NCI-H146 treated with DMSO at 0.1 percent for 48 hours (cell line): ENCODE measurements at regions not wholly inside any gene's neighbourhood (a gene's known extent, or its start where the extent isn't known, plus 50 kb on each side); places are given as distances from the start of the nearest gene placed in this dataset.
"Not testable (repeated sequence)": the region's sequence is repeated elsewhere in the genome, so short reads cannot be mapped to it uniquely, and the experiment has no call there.

Source experiments
- DNase-seq: peaks from one replicate; lab custom pipeline; 2025; ENCODE audit not compliant: unreplicated experiment; lab: John Stamatoyannopoulos, UW

DNA sequence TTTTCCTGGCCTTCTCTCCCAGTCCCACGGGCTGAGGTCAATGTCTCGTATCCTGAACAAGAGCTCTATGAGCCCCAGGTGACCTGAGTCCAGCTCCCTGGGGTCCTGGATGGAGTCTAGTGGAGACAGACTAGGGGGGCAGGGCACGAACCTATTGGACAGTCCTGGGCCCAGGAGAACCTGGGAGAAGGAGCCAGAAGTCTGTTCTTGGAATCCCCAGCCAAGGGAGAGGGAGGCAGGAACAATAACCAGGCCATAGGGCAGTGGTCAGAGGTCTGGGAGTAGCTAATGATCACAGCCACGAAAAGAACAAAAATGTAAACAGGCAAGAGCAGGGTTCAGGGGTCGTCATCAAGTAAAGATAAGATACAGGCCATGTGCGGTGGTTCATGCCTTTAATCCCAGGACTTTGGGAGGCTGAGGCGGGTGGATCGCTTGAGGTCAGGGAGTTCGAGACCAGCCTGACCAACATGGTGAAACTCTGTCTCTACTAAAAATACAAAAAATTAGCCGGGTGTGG is 60.8 kb downstream of the COPRS start:
- DNase-seq = no peak

DNA sequence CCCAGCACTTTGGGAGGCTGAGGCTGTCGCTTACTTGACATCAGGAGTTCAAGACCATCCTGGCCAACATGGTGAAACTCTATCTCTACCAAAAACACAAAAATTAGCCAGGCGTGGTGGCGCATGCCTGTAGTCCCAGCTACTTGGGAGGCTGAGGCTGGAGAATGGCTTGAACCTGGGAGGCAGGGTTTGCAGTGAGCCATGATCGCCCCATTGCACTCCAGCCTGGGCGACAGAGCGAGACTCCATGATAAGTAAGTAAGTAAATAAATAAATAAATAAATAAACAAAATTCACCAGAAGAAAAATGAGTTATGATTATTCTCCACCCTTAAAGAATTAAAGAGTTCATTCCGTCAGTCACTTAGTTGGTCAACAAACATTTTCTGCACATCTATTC is 63.1 kb downstream of the COPRS start:
- DNase-seq = not testable (repeated sequence)

DNA sequence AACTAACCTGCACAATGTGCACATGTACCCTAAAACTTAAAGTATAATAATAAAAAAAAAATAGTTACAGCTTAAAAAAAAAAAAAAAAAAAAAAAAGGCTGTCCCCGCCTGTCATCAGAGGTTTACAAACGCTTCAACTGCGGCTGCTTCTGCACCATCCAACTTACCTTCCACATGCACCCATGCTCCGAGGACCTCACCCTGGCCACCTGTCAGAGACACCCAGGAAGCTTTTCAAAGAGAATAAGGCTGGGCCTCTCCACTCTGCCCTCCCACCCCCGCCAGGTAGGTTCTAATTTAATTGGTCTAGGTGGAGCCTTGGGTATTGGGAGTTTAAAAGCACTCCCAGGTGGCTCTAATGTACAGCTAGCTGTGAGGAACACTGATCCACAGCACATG is 64.9 kb downstream of the COPRS start:
- no peak for DNase-seq

DNA sequence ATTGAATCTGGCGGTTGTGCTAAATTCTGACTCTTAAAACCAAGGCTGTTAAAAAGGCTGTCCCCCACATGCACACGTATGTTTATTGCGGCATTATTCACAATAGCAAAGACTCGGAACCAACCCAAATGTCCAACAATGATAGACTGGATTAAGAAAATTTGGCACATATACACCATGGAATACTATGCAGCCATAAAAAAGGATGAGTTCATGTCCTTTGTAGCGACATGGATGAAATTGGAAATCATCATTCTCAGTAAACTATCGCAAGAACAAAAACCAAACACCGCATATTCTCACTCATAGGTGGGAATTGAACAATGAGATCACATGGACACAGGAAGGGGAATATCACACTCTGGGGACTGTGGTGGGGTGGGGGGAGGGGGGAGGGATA is 65.4 kb downstream of the COPRS start:
- not testable (repeated sequence) for DNase-seq

DNA sequence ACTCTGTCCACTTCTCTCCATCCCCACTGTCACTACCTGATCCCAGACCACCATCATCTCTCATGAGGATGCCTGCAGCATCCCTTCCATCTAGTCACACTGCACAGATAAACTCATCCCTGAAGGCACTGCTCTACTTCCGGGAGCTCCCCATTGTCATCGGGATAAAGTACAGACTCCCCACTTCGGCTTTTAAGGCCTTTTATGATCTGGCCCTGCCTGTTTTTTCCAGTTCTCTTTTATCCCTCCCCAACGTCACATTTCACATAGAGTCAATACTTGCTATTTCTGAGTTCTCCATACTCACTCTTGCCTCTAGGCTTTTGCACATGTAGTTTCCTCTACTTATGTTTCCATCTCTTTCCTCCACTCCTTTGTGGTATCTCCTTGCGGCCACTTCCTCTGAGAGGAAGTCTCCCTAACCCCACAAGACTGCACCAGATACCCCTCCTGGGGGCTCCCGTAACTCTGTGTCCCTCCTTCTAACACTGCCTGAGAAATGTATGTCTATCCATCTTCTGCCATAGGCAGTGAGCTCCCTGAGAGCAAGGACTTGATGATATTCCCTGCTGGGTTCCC is 66.9 kb downstream of the COPRS start:
- DNase-seq = no peak

DNA sequence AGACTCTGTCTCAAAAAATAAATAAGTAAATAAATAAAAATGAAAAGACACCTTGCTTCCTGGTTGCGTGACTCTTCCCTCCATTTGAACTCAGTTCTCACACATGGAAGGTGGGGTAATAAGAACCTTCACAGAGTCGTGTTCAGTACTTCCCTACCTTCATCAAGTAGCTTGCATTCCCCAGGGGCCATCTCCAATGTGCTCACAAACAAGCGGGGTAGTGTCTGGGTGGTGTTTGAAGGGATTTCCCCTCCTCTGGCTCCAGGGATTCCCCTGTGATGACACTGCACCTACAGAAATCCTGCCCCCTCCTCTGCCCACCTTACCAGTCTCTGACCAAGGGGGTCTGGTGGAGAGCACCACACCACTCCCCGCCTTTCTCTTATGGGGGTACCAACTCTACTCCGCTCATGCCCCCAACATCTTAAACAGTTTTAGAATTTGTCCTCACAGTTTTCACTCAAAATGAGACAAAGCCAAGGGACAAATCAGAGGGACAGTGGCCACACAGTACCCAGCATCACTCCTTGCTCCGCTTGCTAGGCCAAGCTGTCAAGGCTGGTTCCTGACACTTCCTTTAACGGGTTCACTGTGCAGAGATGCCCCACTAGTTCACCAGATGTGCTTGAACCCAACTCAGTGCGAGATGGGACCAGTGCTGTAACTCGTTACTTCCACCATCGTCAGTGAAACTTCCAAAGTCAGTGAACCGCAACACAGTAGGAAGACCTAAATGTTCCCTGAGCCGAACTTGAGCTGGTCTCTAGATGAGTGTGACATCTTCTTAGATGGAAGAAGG is 69.1 kb downstream of the COPRS start:
- DNase-seq = no peak

DNA sequence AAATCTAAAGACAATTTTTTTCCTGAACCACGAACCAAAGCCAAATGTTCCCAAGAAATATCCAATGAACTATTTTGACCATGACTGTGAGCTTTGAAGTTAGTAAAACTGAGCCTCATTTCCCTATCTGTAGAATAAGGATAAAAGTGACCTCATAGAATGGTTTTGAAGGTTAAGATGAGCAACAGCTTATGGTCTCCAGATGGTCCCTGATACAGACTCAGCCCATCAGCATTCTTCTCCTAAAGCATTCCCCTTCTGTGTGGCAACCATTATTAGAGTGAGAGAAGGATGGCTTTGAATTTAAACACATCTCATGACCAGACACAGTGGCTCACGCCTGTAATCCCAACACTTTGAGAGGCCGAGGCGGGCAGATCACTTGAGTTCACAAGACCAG is 70.1 kb downstream of the COPRS start:
- DNase-seq = no peak

DNA sequence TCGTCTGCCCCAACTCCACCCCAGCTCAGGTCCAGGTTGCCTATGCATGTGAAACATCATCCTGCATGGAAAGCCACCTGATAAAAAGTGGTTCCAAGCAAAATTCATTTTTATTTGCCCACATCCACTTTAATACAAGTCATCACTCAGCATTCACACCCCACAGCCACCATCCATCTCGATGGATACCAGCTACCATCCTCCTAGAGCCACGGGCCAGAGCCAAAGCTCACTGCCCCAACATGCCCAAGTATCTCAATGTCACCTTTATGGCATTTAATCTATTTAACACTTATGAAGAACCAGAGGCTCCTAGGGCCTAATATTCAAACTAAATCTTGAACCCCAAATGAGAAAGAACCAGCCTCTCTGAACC is 70.5 kb downstream of the COPRS start:
- no peak for DNase-seq

DNA sequence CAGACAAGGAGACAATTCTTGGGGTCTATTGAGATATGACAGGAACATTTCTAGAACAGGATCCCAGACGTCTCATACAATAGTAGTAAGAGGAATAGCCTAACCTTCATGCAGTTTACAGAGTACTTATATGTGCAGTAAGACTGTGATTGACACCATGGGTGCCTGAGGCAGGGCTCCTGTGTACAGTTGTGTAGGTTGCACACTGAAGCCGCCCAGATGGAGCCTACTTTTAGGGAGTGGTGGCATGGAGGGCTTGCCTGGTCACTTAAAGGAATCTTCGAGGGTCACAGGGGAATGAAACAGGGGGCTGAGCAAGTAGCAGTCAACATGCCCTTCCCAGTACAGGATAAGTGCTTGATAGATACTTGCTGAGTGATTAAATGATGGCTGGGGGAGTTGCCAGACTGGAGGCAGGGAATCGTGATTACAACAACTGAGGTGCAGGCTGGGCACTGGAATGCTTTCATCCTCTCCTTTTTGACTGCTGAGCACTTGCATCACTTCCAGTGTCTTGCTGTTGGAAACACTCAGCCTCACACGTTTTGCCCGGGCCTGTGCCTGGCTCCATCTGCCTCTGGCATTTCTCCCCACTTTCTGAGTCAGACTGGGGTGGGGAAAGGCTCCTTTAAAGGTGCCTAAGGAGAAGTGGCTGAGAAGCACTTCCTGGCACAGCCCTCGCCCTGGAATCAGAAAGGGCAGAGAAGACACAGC is 71.0 kb downstream of the COPRS start:
- no peak for DNase-seq

DNA sequence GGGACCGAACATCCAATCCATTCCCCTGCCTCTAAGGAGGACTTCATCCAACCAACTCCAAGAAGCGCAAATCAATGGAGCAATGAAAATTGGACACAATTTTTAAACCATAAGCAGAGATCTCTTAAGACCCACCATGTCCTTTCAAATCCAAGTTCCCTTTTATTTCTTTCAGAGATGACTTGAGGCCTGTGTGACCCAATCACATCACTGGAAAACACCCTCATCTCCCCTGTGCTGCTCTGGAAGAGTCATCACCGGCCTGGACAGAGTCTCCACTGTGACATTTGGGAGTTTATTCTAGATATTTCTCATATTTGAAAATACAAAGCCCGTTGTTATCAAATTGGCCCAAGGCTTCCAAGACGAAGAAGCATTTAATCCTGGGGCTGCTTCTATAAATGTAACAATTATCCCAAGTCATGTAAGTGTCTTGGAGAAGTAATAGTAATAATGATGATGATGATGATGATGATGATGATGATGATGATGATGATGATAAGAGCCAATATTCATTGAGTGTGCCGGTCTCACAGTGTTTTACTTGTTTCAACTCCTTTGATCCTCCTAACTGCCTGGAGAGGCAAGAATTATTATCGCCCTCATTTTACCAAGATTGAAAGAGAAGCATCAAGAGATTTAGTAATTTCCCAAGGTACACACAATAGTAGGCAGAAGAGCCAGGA is 72.1 kb downstream of the COPRS start:
- DNase-seq = no peak

DNA sequence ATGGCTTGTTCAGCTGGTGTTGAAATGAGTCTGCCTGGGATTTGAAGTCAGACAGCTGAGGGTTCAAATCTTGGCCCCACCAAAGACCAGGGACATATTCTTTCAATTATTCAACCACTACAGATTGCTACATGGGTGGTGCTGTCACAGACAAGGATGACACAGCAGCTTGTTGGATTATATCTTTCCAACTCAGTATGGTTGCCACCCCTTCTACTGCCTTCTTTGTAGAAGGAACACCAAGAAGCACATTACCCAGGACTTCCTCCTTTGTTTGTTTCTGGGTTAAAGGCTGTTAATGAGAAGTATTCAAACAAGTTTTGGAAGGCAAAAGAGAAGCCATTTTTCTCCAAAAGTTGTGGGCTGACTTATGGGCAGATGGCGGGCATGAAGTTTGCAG is 78.6 kb downstream of the COPRS start:
- DNase-seq = no peak

DNA sequence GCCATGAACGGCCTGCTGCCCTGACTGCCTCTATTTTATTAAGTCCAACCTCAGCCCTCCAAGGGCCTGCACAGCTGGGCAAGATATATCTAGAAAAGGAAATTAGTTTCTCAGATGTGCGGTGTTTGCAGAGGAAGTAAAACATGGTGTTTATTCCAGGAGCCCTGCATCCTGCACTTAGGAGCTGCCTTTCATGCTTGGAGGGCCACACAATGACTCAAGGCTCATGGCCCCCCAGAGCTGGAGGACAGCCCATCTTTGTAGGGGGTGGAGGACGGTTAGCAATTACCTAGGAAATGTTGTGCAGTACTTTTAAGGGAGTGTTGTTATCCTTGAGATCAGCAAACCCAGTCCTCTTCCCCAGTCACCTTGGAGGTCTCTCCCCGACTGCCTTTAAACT is 80.5 kb downstream of the COPRS start:
- no peak for DNase-seq

DNA sequence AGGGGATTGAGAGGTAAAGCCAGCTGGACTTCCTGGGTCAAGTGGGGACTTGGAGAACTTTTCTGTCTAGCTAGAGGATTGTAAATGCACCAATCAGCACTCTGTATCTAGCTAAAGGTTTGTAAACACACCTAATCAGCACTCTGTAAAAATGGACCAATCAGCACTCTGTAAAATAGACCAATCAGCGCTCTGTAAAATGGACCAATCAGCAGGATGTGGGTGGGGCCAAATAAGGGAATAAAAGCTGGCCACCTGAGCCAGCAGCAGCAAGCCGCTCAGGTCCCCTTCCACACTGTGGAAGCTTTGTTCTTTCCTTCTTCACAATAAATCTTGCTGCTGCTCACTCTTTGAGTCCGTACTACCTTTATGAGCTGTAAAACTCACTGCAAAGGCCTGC is 87.7 kb downstream of the COPRS start:
- not testable (repeated sequence) for DNase-seq

DNA sequence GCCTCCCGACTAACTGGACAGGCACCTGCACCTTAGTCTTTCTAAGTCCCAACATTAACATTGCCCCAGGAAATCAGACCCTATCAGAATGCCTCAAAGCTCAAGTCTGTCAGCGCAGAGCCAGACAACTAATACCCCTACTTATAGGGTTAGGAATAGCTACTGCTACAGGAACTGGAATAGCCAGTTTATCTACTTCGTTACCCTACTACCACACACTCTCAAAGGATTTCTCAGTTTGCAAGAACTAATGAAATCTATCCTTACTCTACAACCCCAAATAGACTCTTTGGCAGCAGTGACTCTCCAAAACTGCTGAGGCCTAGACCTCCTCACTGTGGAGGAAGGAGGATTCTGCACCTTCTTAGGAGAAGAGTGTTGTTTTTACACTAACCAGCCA is 88.5 kb downstream of the COPRS start:
- DNase-seq = not testable (repeated sequence)

DNA sequence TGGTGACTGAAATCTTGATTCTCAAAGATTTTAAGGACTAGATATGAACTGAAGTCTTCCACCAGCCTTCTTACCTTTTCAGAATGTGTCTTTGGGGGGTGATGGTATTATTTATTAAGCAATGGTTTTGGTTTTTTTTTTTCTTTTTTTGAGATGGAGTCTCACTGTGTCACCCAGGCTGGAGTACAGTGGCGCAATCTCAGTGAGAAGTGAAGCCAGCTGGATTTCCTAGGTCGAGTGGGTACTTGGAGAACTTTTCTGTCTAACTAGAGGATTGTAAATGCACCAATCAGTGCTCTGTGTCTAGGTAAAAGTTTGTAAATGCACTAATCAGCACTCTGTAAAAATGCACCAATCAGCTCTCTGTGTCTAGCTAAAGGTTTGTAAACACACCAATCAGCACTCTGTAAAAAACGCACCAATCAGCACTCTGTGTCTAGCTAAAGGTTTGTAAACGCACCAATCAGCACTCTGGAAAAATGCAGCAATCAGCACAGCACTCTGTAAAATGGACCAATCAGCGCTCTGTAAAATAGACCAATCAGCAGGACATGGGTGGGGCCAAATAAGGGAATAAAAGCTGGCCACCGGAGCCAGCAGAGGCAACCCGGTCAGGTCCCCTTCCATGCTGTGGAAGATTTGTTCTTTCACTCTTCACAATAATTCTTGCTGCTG is 97.1 kb downstream of the COPRS start:
- not testable (repeated sequence) for DNase-seq

DNA sequence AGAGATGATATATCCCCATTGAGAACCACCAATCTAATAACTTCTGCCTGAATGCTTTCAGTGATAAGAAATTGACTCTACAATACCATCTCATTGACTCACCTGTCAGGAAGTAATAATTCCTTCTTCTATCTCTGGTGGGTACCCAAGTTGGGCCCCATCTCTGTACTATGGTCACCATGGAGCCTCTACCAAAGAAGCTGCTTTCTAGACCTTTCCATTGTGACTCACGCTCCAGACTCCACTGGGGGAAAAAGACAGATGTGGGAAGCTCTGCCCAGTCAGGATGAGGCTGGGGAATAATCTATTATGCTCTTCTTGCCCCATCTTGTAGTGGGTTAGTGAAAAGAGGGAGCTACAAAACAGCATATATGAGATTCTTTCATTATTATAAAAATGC is 100.4 kb downstream of the COPRS start:
- no peak for DNase-seq

DNA sequence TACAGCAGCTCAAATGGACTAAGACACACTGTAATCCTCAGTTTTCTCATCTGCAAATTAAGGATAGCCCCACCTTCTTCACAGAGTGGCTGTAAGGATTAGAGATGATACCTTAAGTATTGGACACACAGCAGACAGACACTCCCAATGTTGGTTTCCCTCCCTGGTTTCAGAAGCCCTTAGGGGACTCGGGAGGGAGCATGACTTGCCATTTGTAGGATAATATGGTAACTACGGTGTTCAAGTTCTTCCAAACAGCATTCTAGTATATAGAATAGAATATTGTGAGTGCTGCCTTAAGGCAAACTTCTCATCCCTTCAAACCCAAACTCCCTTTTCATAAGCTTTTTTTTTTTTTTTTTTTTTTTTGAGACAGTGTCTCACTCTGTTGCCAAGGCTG is 101.9 kb downstream of the COPRS start:
- DNase-seq = no peak

DNA sequence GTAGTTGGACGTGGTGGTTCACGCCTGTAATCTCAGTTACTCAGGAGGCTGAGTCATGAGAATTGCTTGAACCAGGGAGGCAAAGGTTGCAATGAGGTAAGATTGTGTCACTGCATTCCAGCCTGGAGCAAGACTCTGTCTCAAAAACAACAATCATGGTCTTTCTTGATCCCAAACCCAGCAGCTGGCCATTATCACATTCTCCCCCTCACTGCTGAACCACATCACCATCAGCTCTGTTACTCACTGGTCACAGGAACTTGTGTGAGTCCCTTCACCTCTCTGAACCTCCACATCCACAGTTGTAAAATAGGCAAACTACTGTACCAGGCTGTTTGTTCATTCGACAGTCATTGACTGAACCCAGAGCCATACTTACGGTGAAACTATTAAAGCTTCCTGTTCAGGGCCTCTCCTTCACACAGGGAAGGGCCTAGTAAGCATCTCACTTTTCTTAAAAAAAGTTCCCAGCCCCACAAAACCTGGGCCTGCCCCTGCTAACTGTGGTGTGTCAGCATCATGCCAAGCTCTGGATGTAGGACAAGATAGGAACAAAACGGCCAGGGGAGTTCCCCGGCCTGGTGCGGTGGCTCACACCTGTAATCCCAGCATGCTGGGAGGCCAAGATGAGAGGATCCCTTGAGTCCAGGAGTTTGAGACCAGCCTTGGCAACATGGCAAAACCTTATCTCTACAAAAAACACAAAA is 104.7 kb downstream of the COPRS start:
- DNase-seq = no peak

DNA sequence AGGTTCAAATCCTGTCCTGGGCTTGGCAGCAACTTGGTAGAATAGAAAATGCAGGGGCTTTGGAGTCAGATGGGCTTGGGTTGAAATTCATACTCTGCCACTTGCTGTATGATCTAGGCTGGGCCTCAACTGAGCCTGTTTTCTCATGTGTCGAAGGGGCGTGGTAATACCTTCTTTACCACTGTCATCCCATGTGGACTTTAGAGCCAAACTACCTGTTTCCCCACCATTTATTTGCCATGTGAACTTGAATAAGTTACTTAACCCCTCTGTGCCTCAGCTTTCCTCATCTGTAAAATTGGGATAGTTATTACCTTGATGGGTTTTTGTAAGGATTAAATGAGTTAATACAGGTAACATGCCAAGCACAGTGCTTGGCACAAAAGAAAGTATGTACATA is 106.0 kb downstream of the COPRS start:
- DNase-seq = no peak

DNA sequence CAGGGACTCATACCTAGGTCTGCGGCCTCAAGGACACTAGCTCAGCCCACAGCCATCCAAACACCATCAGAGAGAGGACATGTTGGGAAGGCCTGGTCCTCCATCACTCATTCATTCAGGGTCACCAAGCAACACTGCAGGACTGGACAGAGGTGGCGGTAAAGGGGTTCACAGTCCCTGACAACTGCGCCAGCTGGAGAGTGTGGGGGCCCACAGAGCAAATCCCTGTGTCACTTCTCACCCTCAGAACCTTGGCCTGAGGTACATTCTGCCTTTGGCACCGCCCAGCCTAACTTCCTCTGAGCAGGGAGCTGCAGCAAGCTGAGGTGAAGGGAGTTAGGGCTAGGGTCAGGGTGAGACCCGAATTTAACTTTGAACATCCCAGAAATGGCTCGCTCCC is 106.5 kb downstream of the COPRS start:
- DNase-seq = no peak
